Right lobe of liver (tissue), 6 donors: ENCODE measurements at regions not wholly inside any gene's neighbourhood (a gene's known extent, or its start where the extent isn't known, plus 50 kb on each side); places are given as distances from the start of the nearest gene placed in this dataset.

Experiments used
- ATAC-seq, 4 donors: fragments of 200-7000 bp; cut with Tn5 transposase; one replicate each; pipeline ENCODE4 v1.9.1; 2020; ENCODE audit warnings: mild to moderate bottlenecking in 4 of 4, moderate library complexity in 4 of 4
- DNase-seq, 3 donors: peaks; one replicate each; pipeline ENCODE4 v3.0.0-alpha.2; 2020
- H3K27ac ChIP-seq, 3 donors: fragments of 200-600 bp; one replicate each; pipeline ENCODE4 v1.8.0; 2022
- H3K27me3 ChIP-seq, 2 donors: fragments of 200-600 bp; one replicate each; pipeline ENCODE4 v1.8.0; 2022
- H3K36me3 ChIP-seq, 4 donors: fragments of 200-600 bp; sonication (generic) in 1 of 4; one replicate each; pipeline versions ENCODE4 v1.5.1 to v1.8.0; 2017 to 2022; ENCODE audit warnings: control low read depth in 1 of 4
- H3K4me1 ChIP-seq, 4 donors: fragments of 200-600 bp; sonication (generic) in 1 of 4; one replicate each; pipeline versions ENCODE4 v1.5.1 to v1.8.0; 2017 to 2022; ENCODE audit warnings: control low read depth in 1 of 4
- H3K4me3 ChIP-seq, 3 donors: fragments of 200-600 bp; one replicate each; pipeline ENCODE4 v1.8.0; 2022
- H3K9me3 ChIP-seq, 4 donors: fragments of 200-600 bp; sonication (generic) in 1 of 4; one replicate each; pipeline versions ENCODE4 v1.5.1 to v1.8.0; 2017 to 2022; ENCODE audit warnings: control low read depth in 1 of 4
- POLR2A ChIP-seq: fragments of 450-650 bp; IDR thresholded peaks from one replicate; pipeline ENCODE4 v1.6.1; 2017; ENCODE audit warnings: antibody characterized with exemption, mild to moderate bottlenecking
- WGBS: methylation state at CpG from one replicate; pipeline ENCODE4 v1.1.6; 2018; ENCODE audit warnings: low coverage, low lambda C conversion rate; ENCODE audit not compliant: insufficient coverage; ENCODE audit errors: missing lambda C conversion rate; 5-methylcytosine and 5-hydroxymethylcytosine counted together
- intact Hi-C, 2 donors: fragments of 100-400 bp; cut with DNase I; formaldehyde crosslinking; loops; one replicate each; pipeline versions ENCODE4 v1.11.2 to v1.14.1; 2022
- TF ChIP-seq, protein P1 (sequence below), 4 donors: fragments of 200-600 bp in 3 of 4; fragments of 450-650 bp in 1 of 4; IDR thresholded peaks; one replicate each; pipeline versions ENCODE4 v1.5.1 to v1.8.0; 2016 to 2022; ENCODE audit warnings: antibody characterized with exemption in 4 of 4, mild to moderate bottlenecking in 2 of 4
- donor health status: DM: no; HTN: yes; CAD: no.
- donor health status: DM: no; HTN: no; CAD: no.
- donor health status: DM: no; HTN: no; CAD: no.
- donor health status: DM: no; HTN: yes; CAD: no.
- donor health status: DM: no; HTN: yes; CAD: no.

GRCh38 chr11:42444406-42444805 is 867.4 kb upstream of the API5 start:
- no peaks in the 10 kb centered on the region for H3K9me3 ChIP-seq
- H3K27ac ChIP-seq = no peak overlapping the region
- intact Hi-C loops = no loop called here
- DNase-seq = no peak
- H3K36me3 ChIP-seq = no peaks in the 10 kb centered on the region
- H3K4me3 ChIP-seq = no peak overlapping the region
- 45% methylated on average over 4 of the region's 4 CpGs for WGBS
- ATAC-seq = no peak
- no peaks in the 10 kb centered on the region for H3K27me3 ChIP-seq
- H3K4me1 ChIP-seq = no peaks in the 10 kb centered on the region
- TF ChIP-seq POLR2A = no peak
- TF ChIP-seq, protein P1, sequence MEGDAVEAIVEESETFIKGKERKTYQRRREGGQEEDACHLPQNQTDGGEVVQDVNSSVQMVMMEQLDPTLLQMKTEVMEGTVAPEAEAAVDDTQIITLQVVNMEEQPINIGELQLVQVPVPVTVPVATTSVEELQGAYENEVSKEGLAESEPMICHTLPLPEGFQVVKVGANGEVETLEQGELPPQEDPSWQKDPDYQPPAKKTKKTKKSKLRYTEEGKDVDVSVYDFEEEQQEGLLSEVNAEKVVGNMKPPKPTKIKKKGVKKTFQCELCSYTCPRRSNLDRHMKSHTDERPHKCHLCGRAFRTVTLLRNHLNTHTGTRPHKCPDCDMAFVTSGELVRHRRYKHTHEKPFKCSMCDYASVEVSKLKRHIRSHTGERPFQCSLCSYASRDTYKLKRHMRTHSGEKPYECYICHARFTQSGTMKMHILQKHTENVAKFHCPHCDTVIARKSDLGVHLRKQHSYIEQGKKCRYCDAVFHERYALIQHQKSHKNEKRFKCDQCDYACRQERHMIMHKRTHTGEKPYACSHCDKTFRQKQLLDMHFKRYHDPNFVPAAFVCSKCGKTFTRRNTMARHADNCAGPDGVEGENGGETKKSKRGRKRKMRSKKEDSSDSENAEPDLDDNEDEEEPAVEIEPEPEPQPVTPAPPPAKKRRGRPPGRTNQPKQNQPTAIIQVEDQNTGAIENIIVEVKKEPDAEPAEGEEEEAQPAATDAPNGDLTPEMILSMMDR (IDR thresholded peaks at IDR 0.05) = no peak

DNA sequence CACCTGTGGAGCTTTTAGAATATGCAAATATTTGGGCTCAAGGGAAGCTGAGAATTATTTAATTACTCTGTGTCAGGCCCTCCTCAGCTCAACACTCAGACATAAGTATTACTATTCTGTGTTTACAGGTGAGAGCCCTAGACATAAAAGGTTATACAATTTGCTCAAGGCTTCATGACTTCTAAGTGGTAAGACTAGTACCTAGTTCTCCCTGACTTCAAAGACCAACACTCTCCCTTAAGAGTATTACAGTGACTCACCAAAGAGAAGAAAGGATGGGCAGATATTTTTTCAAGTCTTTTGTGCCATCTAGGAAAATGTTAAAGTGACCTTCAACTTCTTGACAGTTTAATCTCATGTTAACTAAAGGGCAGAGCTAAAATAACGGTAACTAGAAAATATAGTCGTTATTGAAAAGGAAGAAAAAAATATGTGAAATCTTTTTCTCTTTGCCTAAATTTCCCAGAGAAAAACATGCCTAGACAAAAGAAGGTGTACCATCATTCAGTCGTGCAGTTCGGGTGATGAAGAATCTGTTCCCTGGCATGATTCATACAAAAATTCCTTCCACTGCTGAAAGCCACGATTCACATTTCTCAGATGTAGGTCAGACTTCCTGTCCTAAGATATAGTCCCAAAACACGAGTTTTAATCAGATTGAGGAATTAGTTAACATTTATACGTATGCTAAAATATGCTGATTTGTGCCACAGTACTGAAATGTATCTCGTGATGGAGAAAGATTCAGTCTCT is 849.1 kb upstream of the API5 start:
- Histone ChIP-seq H3K4me3 (no peak overlapping the region), H3K36me3 (no peaks in the 10 kb centered on the region), H3K27me3 (no peaks in the 10 kb centered on the region), H3K4me1 (no peaks in the 10 kb centered on the region), H3K27ac (no peak overlapping the region), H3K9me3 (no peaks in the 10 kb centered on the region)
- no peak for DNase-seq
- TF ChIP-seq, protein P1 (IDR thresholded peaks at IDR 0.05) = no peak
- no peak for TF ChIP-seq POLR2A
- ATAC-seq = no peak
- intact Hi-C loops = no loop called here
- 53% methylated on average over 8 of the region's 8 CpGs for WGBS

GRCh38 chr11:42465623-42466022 is 846.2 kb upstream of the API5 start:
- WGBS = 48% methylated on average over 2 of the region's 2 CpGs
- intact Hi-C loops = no loop called here

GRCh38 chr11:42473106-42473505 is 838.7 kb upstream of the API5 start:
- TF ChIP-seq, protein P1 (IDR thresholded peaks at IDR 0.05) = no peak
- no peak for TF ChIP-seq POLR2A
- H3K27me3 ChIP-seq = no peaks in the 10 kb centered on the region
- H3K9me3 ChIP-seq = no peaks in the 10 kb centered on the region
- no peaks in the 10 kb centered on the region for H3K36me3 ChIP-seq
- WGBS = 26% methylated on average over 4 of the region's 4 CpGs
- intact Hi-C loops = no loop called here
- no peak overlapping the region for H3K4me3 ChIP-seq
- DNase-seq = no peak
- H3K27ac ChIP-seq = no peak overlapping the region
- no peak for ATAC-seq
- no peaks in the 10 kb centered on the region for H3K4me1 ChIP-seq

More at GRCh38 chr11:42465623-42466022, 846.2 kb upstream of the API5 start:
- Histone ChIP-seq H3K9me3 (no peaks in the 10 kb centered on the region), H3K4me3 (no peak overlapping the region), H3K27ac (no peak overlapping the region), H3K27me3 (no peaks in the 10 kb centered on the region), H3K36me3 (no peaks in the 10 kb centered on the region), H3K4me1 (no peaks in the 10 kb centered on the region)
- TF ChIP-seq POLR2A = no peak
- TF ChIP-seq, protein P1 (IDR thresholded peaks at IDR 0.05) = no peak
- DNase-seq (no peak), ATAC-seq (no peak)

GRCh38 chr11:42482822-42483221 is 829.0 kb upstream of the API5 start:
- no peaks in the 10 kb centered on the region for H3K27me3 ChIP-seq
- DNase-seq (no peak), ATAC-seq (no peak)
- H3K4me1 ChIP-seq = no peaks in the 10 kb centered on the region
- intact Hi-C loops = no loop called here
- no peak overlapping the region for H3K4me3 ChIP-seq
- TF ChIP-seq, protein P1 (IDR thresholded peaks at IDR 0.05) = no peak
- no peak for TF ChIP-seq POLR2A
- no peaks in the 10 kb centered on the region for H3K9me3 ChIP-seq
- no peak overlapping the region for H3K27ac ChIP-seq
- no peaks in the 10 kb centered on the region for H3K36me3 ChIP-seq
